GM23248 (cell line): ENCODE measurements at regions not wholly inside any gene's neighbourhood (a gene's known extent, or its start where the extent isn't known, plus 50 kb on each side); places are given as distances from the start of the nearest gene placed in this dataset.

Source experiments
- EZH2 ChIP-seq: fragments of 200-600 bp; sonication (generic); IDR thresholded peaks from 2 replicates; pipeline ENCODE4 v1.6.1; 2018; ENCODE audit warnings: antibody characterized with exemption, mild to moderate bottlenecking; ENCODE audit not compliant: insufficient read depth, poor library complexity, severe bottlenecking
- EZH2phosphoT487 ChIP-seq: fragments of 200-600 bp; sonication (generic); IDR thresholded peaks from 2 replicates; pipeline ENCODE4 v1.6.1; 2018; ENCODE audit warnings: antibody characterized with exemption, moderate library complexity, mild to moderate bottlenecking, low read depth; ENCODE audit not compliant: insufficient read depth

GRCh38 chr5:107184871-107185270 lies 485.9 kb downstream of the EFNA5 start:
- no peak for TF ChIP-seq EZH2phosphoT487
- no peak for TF ChIP-seq EZH2
